ENCODE measurements at regions not wholly inside any gene's neighbourhood (a gene's known extent, or its start where the extent isn't known, plus 50 kb on each side); places are given as distances from the start of the nearest gene placed in this dataset.

- Histone ChIP-seq H3K36me3 (ENCODE audit: control insufficient read depth, insufficient read depth, low read length) (no peaks in the 10 kb centered on the region), H3K4me3 (replicated peaks; ENCODE audit: low read depth, low read length) (no peak overlapping the region), H3K27me3 (replicated peaks; ENCODE audit: control insufficient read depth, insufficient read depth, low read length) (no peaks in the 10 kb centered on the region)
- DNase-seq (ENCODE audit: extremely low read depth, insufficient read length), result no peak
- no peak for TF ChIP-seq CTCF (IDR thresholded peaks at IDR 0.05; ENCODE audit: insufficient read depth, low read length, poor library complexity, severe bottlenecking)
Observed at GRCh38 chr20:11375966-11376365, 541.7 kb upstream of the BTBD3 start.

- Histone ChIP-seq H3K36me3 (ENCODE audit: control insufficient read depth, insufficient read depth, low read length) (no peaks in the 10 kb centered on the region), H3K4me3 (replicated peaks; ENCODE audit: low read depth, low read length) (no peak overlapping the region), H3K27me3 (replicated peaks; ENCODE audit: control insufficient read depth, insufficient read depth, low read length) (no peaks in the 10 kb centered on the region)
- DNase-seq (ENCODE audit: extremely low read depth, insufficient read length), result no peak
- no peak for TF ChIP-seq CTCF (IDR thresholded peaks at IDR 0.05; ENCODE audit: insufficient read depth, low read length, poor library complexity, severe bottlenecking)
Observed at GRCh38 chr20:11376420-11376819, 541.3 kb upstream of the BTBD3 start.

- Histone ChIP-seq H3K27me3 (replicated peaks; ENCODE audit: control insufficient read depth, insufficient read depth, low read length) (no peaks in the 10 kb centered on the region), H3K4me3 (replicated peaks; ENCODE audit: low read depth, low read length) (no peak overlapping the region), H3K36me3 (ENCODE audit: control insufficient read depth, insufficient read depth, low read length) (no peaks in the 10 kb centered on the region)
- TF ChIP-seq CTCF (IDR thresholded peaks at IDR 0.05; ENCODE audit: insufficient read depth, low read length, poor library complexity, severe bottlenecking), result no peak
- DNase-seq (ENCODE audit: extremely low read depth, insufficient read length), result no peak
Observed at GRCh38 chr20:11376998-11377397, 540.7 kb upstream of the BTBD3 start.

GRCh38 chr20:11377761-11378160 lies 539.9 kb upstream of the BTBD3 start:
- H3K27me3 ChIP-seq (replicated peaks; ENCODE audit: control insufficient read depth, insufficient read depth, low read length), result no peaks in the 10 kb centered on the region
- no peak overlapping the region for H3K4me3 ChIP-seq (replicated peaks; ENCODE audit: low read depth, low read length)
- H3K36me3 ChIP-seq (ENCODE audit: control insufficient read depth, insufficient read depth, low read length), result no peaks in the 10 kb centered on the region
- no peak for TF ChIP-seq CTCF (IDR thresholded peaks at IDR 0.05; ENCODE audit: insufficient read depth, low read length, poor library complexity, severe bottlenecking)
- no peak for DNase-seq (ENCODE audit: extremely low read depth, insufficient read length)

- Histone ChIP-seq H3K4me3 (replicated peaks; ENCODE audit: low read depth, low read length) (no peak overlapping the region), H3K27me3 (replicated peaks; ENCODE audit: control insufficient read depth, insufficient read depth, low read length) (no peaks in the 10 kb centered on the region), H3K36me3 (ENCODE audit: control insufficient read depth, insufficient read depth, low read length) (no peaks in the 10 kb centered on the region)
- TF ChIP-seq CTCF (IDR thresholded peaks at IDR 0.05; ENCODE audit: insufficient read depth, low read length, poor library complexity, severe bottlenecking), result no peak
- no peak for DNase-seq (ENCODE audit: extremely low read depth, insufficient read length)
Observed at GRCh38 chr20:11378252-11378651, 539.4 kb upstream of the BTBD3 start.

GRCh38 chr20:11379257-11380011 lies 538.3 kb upstream of the BTBD3 start:
- Histone ChIP-seq H3K4me3 (replicated peaks; ENCODE audit: low read depth, low read length) (no peak overlapping the region), H3K27me3 (replicated peaks; ENCODE audit: control insufficient read depth, insufficient read depth, low read length) (no peaks in the 10 kb centered on the region), H3K36me3 (ENCODE audit: control insufficient read depth, insufficient read depth, low read length) (no peaks in the 10 kb centered on the region)
- no peak for DNase-seq (ENCODE audit: extremely low read depth, insufficient read length)
- TF ChIP-seq CTCF (IDR thresholded peaks at IDR 0.05; ENCODE audit: insufficient read depth, low read length, poor library complexity, severe bottlenecking), result no peak
